Nephron (organoid): ENCODE measurements at regions not wholly inside any gene's neighbourhood (a gene's known extent, or its start where the extent isn't known, plus 50 kb on each side); places are given as distances from the start of the nearest gene placed in this dataset.
A peak's percentile ranks its signal among the peaks of the same experiment; 100 is the strongest.

ENCODE experiments used
- H3K27ac Mint-ChIP-seq, 3 experiments: 2 replicates each; pipeline ENCODE4 v1.8.0; 2020; ENCODE audit warnings: mixed read lengths in 3 of 3, mild to moderate bottlenecking in 2 of 3, moderate library complexity in 1 of 3
- H3K27me3 Mint-ChIP-seq: 2 replicates; pipeline ENCODE4 v1.8.0; 2021; ENCODE audit warnings: low read depth, mild to moderate bottlenecking, moderate library complexity, mixed read lengths
- H3K36me3 Mint-ChIP-seq: 2 replicates; pipeline ENCODE4 v1.8.0; 2020; ENCODE audit warnings: low read depth, mixed read lengths
- H3K4me1 Mint-ChIP-seq: 2 replicates; pipeline ENCODE4 v1.8.0; 2020; ENCODE audit warnings: mixed read lengths
- H3K4me3 Mint-ChIP-seq, 3 experiments: 2 replicates each; pipeline ENCODE4 v1.8.0; 2020; ENCODE audit warnings: mild to moderate bottlenecking in 3 of 3, mixed read lengths in 3 of 3, moderate library complexity in 2 of 3
- H3K9me3 Mint-ChIP-seq: 2 replicates; pipeline ENCODE4 v1.8.0; 2020; ENCODE audit warnings: mixed read lengths
- CTCF ChIP-seq, 3 experiments: fragments of 200-600 bp; sonication (generic); IDR thresholded peaks; one replicate each; pipeline ENCODE4 v1.5.0; 2021; ENCODE audit warnings: antibody characterized with exemption in 3 of 3; ENCODE audit not compliant: unreplicated experiment in 3 of 3

GRCh38 chr13:53683146-53683545 is 654.5 kb downstream of the OLFM4 start:
- no peaks in the 10 kb centered on the region for H3K4me1 Mint-ChIP-seq
- H3K27ac Mint-ChIP-seq = no peak overlapping the region
- H3K36me3 Mint-ChIP-seq = no peaks in the 10 kb centered on the region
- no peak overlapping the region for H3K4me3 Mint-ChIP-seq
- TF ChIP-seq CTCF (IDR thresholded peaks at IDR 0.05; ENCODE audit: unreplicated experiment in 3 of 3) = no peak
- peaks cover 7% of the 10 kb centered on the region for H3K9me3 Mint-ChIP-seq
- no peaks in the 10 kb centered on the region for H3K27me3 Mint-ChIP-seq

DNA sequence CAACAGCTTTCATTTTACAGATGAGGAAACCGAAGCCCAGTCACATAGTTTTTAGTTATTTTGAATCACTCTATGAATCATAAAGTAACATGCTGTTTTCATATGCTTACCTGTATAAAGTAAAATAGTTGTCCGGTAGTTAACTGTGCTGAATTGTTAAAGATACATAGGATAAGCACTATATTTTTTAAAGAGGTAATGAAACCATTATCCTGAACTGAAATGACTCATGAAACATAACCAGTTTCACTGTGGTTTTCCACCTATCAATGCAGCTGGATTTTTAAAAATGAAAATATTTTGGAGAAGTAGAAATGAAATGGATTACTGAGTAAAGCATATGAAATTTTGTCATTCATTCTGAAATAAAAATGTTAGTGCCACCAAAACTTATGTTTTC is 655.0 kb downstream of the OLFM4 start:
- Mint-ChIP-seq H3K27me3 (no peaks in the 10 kb centered on the region), H3K27ac (no peak overlapping the region), H3K36me3 (no peaks in the 10 kb centered on the region), H3K9me3 (peaks cover 7% of the 10 kb centered on the region), H3K4me1 (no peaks in the 10 kb centered on the region), H3K4me3 (no peak overlapping the region)
- no peak for TF ChIP-seq CTCF (IDR thresholded peaks at IDR 0.05; ENCODE audit: unreplicated experiment in 3 of 3)

GRCh38 chr13:53691417-53691816 is 662.8 kb downstream of the OLFM4 start:
- no peaks in the 10 kb centered on the region for H3K27me3 Mint-ChIP-seq
- peaks cover 9% of the 10 kb centered on the region for H3K9me3 Mint-ChIP-seq
- H3K36me3 Mint-ChIP-seq = peaks cover 4% of the 10 kb centered on the region
- H3K4me1 Mint-ChIP-seq = no peaks in the 10 kb centered on the region
- H3K4me3 Mint-ChIP-seq = no peak overlapping the region
- no peak for TF ChIP-seq CTCF (IDR thresholded peaks at IDR 0.05; ENCODE audit: unreplicated experiment in 3 of 3)
- H3K27ac Mint-ChIP-seq = no peak overlapping the region

DNA sequence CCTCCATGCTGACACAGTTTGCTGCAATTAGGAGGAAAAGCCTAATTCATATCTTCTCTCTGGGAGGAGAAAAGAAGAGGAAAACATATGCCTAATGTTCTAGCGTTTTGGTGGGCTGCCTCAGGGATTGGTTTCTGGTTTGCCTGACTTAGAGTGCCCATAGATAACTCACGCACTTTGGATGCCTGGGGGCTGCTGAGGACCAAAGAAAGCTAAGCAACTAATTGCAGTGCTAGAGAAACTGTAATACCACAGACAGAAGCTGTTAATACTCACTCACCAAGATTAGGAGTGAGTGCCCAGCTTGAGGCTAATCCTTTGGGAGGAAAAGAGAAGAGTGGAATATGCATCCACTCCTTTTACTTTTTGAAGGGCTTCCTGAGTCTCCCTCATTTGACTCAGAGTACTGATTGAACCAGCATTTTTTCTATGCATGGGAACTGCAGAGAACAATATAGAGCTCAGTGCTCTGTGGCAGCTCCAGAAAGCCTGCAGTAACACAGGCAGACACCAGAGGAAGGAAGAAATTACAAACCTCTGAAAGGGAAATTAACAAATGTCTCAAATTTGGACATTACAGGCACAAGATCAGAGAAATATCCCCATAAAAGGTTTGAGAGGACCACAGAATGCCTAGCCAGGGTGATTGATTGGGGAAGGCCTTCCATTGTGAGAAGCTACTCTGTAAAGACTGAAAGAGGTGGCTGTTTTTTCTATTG is 666.4 kb downstream of the OLFM4 start:
- no peak overlapping the region for H3K4me3 Mint-ChIP-seq
- H3K36me3 Mint-ChIP-seq = peaks cover 9% of the 10 kb centered on the region
- no peaks in the 10 kb centered on the region for H3K4me1 Mint-ChIP-seq
- H3K27me3 Mint-ChIP-seq = no peaks in the 10 kb centered on the region
- H3K9me3 Mint-ChIP-seq = peaks cover 18% of the 10 kb centered on the region
- H3K27ac Mint-ChIP-seq = peak overlapping the region in 2 of 3 experiments; percentile 4 to 72
- peak in 1 of 3 experiments; percentile 9 for TF ChIP-seq CTCF (IDR thresholded peaks at IDR 0.05; ENCODE audit: unreplicated experiment in 3 of 3)

DNA sequence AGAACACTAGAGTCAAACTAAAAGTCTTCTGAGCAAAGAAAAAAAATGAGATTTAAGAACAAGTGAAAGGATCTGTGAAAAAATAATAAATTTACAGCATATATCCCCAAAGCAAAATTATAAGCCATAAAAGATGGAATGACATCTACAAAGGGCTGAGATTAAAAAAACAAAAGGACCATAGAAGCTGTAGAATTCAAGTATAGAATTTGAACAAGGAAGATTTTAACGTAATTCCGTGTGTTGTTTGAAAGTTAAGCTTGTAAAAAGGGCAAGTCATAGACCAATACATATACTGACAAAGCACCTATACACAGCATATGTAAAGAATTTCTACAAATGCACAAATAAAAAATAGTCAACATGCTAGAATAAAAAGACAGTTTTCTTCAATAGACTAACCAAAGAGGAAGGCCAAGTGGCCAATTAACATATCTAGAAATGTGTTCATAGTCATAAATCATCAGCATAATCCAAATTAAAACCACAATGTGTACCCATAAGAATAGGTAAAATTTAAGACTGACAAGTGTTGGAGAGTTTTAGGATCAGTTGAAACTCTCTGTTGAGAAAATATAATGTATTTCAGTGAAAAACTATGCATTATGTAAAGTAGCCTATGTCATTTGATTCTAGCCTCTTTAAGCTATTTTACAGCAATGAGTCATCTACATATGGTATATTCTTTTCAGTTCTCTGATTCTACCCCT is 674.9 kb downstream of the OLFM4 start:
- Mint-ChIP-seq H3K27me3 (no peaks in the 10 kb centered on the region), H3K27ac (no peak overlapping the region), H3K4me1 (no peaks in the 10 kb centered on the region), H3K36me3 (no peaks in the 10 kb centered on the region), H3K4me3 (no peak overlapping the region), H3K9me3 (peaks cover 6% of the 10 kb centered on the region)
- no peak for TF ChIP-seq CTCF (IDR thresholded peaks at IDR 0.05; ENCODE audit: unreplicated experiment in 3 of 3)
